H1 (cell line): ENCODE measurements at regions not wholly inside any gene's neighbourhood (a gene's known extent, or its start where the extent isn't known, plus 50 kb on each side); places are given as distances from the start of the nearest gene placed in this dataset.

Source experiments
- CTCF ChIA-PET: fragments of 300-600 bp; sonication (Branson Sonifier 250); formaldehyde crosslinking; loops from one replicate; lab custom pipeline; 2021; ENCODE audit not compliant: partially characterized antibody; lab: Charles Lee
- POLR2A ChIA-PET: fragments of 300-600 bp; sonication (Branson Sonifier 250); formaldehyde crosslinking; loops from one replicate; lab custom pipeline; 2021; ENCODE audit warnings: inconsistent platforms; ENCODE audit not compliant: partially characterized antibody; lab: Charles Lee
- DNase-seq, 2 experiments: peaks; one replicate each; pipeline versions ENCODE4 v3.0.0 to v3.0.0-alpha.2; 2010 to 2022; ENCODE audit warnings: low spot score in 2 of 2, low read depth in 1 of 2, mixed read lengths in 1 of 2
- FAIRE-seq: peaks from 2 replicates; lab custom pipeline; 2011; peaks lifted over from hg19 to GRCh38; lab: Jason Lieb, UNC
- H2AFZ ChIP-seq: 2 replicates; pipeline ENCODE4 v1.8.1; 2012; ENCODE audit warnings: low read length, inconsistent platforms
- H2AK5ac ChIP-seq: 2 replicates; pipeline ENCODE4 v1.6.1; 2013; ENCODE audit warnings: low read depth, low read length
- H2BK120ac ChIP-seq: replicated peaks from 2 replicates; pipeline ENCODE3; 2013; ENCODE audit warnings: low read depth, low read length, inconsistent platforms
- H2BK12ac ChIP-seq: 2 replicates; pipeline ENCODE4 v1.6.1; 2013; ENCODE audit warnings: low read depth, low read length
- H2BK15ac ChIP-seq: 2 replicates; pipeline ENCODE4 v1.6.1; 2013; ENCODE audit warnings: low read length
- H2BK20ac ChIP-seq: 2 replicates; pipeline ENCODE4 v1.6.1; 2013; ENCODE audit warnings: low read length
- H2BK5ac ChIP-seq: 2 replicates; pipeline ENCODE4 v1.6.1; 2013; ENCODE audit warnings: low read depth, low read length
- H3K14ac ChIP-seq: 2 replicates; pipeline ENCODE4 v1.6.1; 2013; ENCODE audit warnings: inconsistent platforms; ENCODE audit not compliant: insufficient read length
- H3K18ac ChIP-seq: 2 replicates; pipeline ENCODE4 v1.6.1; 2013; ENCODE audit warnings: low read length; ENCODE audit errors: extremely low read depth
- H3K23ac ChIP-seq: 2 replicates; pipeline ENCODE4 v1.6.1; 2013; ENCODE audit warnings: inconsistent platforms; ENCODE audit not compliant: insufficient read length
- H3K23me2 ChIP-seq: 2 replicates; pipeline ENCODE4 v1.6.1; 2013; ENCODE audit warnings: low read depth, low read length
- H3K27ac ChIP-seq: 2 replicates; pipeline ENCODE4 v1.6.1; 2011; ENCODE audit warnings: low read depth, low read length, inconsistent platforms
- H3K27me3 ChIP-seq, 4 experiments: replicated peaks in 1 of 4; 1 replicate in 1 of 4; 2 replicates in 3 of 4; pipeline versions ENCODE4 v1.6.1 to v1.8.1; 2011 to 2013; ENCODE audit warnings: low read length in 3 of 4, mild to moderate bottlenecking in 3 of 4, inconsistent platforms in 2 of 4, mixed read lengths in 2 of 4, moderate library complexity in 1 of 4; ENCODE audit not compliant: control insufficient read depth in 3 of 4, insufficient read depth in 3 of 4; ENCODE audit errors: extremely low read depth in 1 of 4
- H3K36me3 ChIP-seq, 4 experiments: 2 replicates each; pipeline versions ENCODE4 v1.6.1 to v1.8.1; 2011 to 2013; ENCODE audit warnings: mild to moderate bottlenecking in 4 of 4, low read length in 3 of 4, moderate library complexity in 2 of 4, control low read depth in 1 of 4, inconsistent platforms in 1 of 4; ENCODE audit not compliant: insufficient read depth in 4 of 4, control insufficient read depth in 2 of 4
- H3K4ac ChIP-seq: replicated peaks from 2 replicates; pipeline ENCODE3; 2013; ENCODE audit warnings: low read length, low read depth, mixed read lengths, inconsistent platforms; ENCODE audit not compliant: insufficient read length
- H3K4me1 ChIP-seq, 4 experiments: replicated peaks in 1 of 4; 1 replicate in 1 of 4; 2 replicates in 3 of 4; pipeline versions ENCODE4 v1.6.1 to v1.8.1; 2011 to 2013; ENCODE audit warnings: low read length in 3 of 4, inconsistent platforms in 2 of 4, mixed read lengths in 1 of 4; ENCODE audit not compliant: insufficient read depth in 4 of 4, control insufficient read depth in 3 of 4
- H3K4me2 ChIP-seq, 2 experiments: 2 replicates each; pipeline versions ENCODE4 v1.6.1 to v1.8.1; 2011 to 2013; ENCODE audit warnings: low read depth in 2 of 2, low read length in 2 of 2, control low read depth in 1 of 2, inconsistent platforms in 1 of 2, mild to moderate bottlenecking in 1 of 2; ENCODE audit not compliant: insufficient read depth in 1 of 2
- H3K4me3 ChIP-seq, 4 experiments: fragments of 200-600, 300-600 bp in 1 of 4; sonication (generic), shearing (Covaris generic), sonication (Bioruptor Twin) in 1 of 4; 2 replicates each; pipeline versions ENCODE4 v1.5.1 to v1.8.1; 2011 to 2016; ENCODE audit warnings: low read length in 4 of 4, low read depth in 3 of 4, control low read depth in 2 of 4, inconsistent platforms in 2 of 4, mild to moderate bottlenecking in 2 of 4, mixed read lengths in 1 of 4, moderate library complexity in 1 of 4; ENCODE audit not compliant: insufficient read depth in 2 of 4; ENCODE audit errors: extremely low read depth in 1 of 4
- H3K56ac ChIP-seq: replicated peaks from 2 replicates; pipeline ENCODE3; 2013; ENCODE audit warnings: low read depth, mild to moderate bottlenecking, mixed read lengths, low read length, inconsistent platforms; ENCODE audit not compliant: insufficient read length
- H3K79me1 ChIP-seq: 2 replicates; pipeline ENCODE4 v1.6.1; 2013; ENCODE audit warnings: low read depth, low read length, control low read depth
- H3K79me2 ChIP-seq, 2 experiments: 2 replicates each; pipeline versions ENCODE4 v1.6.1 to v1.8.1; 2012 to 2013; ENCODE audit warnings: low read length in 2 of 2, mild to moderate bottlenecking in 2 of 2, inconsistent platforms in 1 of 2; ENCODE audit not compliant: insufficient read depth in 2 of 2, control insufficient read depth in 1 of 2
- H3K9ac ChIP-seq, 4 experiments: replicated peaks in 1 of 4; 1 replicate in 1 of 4; 2 replicates in 3 of 4; pipeline versions ENCODE4 v1.6.1 to v1.8.1; 2011 to 2013; ENCODE audit warnings: low read depth in 3 of 4, low read length in 3 of 4, control low read depth in 2 of 4, mild to moderate bottlenecking in 2 of 4, moderate library complexity in 2 of 4, inconsistent platforms in 1 of 4; ENCODE audit errors: extremely low read depth in 1 of 4
- H3K9me3 ChIP-seq, 2 experiments: 2 replicates each; pipeline versions ENCODE4 v1.6.1 to v1.8.1; 2012 to 2013; ENCODE audit warnings: mild to moderate bottlenecking in 2 of 2, moderate library complexity in 2 of 2, control low read depth in 1 of 2, inconsistent platforms in 1 of 2, low read depth in 1 of 2, low read length in 1 of 2, mixed read lengths in 1 of 2; ENCODE audit not compliant: insufficient read depth in 2 of 2
- H4K20me1 ChIP-seq, 2 experiments: replicated peaks in 1 of 2; 2 replicates each; pipeline versions ENCODE3 to v1.8.1; 2011 to 2013; ENCODE audit warnings: inconsistent platforms in 2 of 2, low read length in 2 of 2, mild to moderate bottlenecking in 1 of 2; ENCODE audit not compliant: insufficient read depth in 2 of 2, control insufficient read depth in 1 of 2
- H4K5ac ChIP-seq: 2 replicates; pipeline ENCODE4 v1.6.1; 2013; ENCODE audit warnings: low read length, low read depth, mixed read lengths, inconsistent platforms; ENCODE audit not compliant: insufficient read length
- H4K8ac ChIP-seq: 2 replicates; pipeline ENCODE4 v1.8.0; 2013; ENCODE audit warnings: mild to moderate bottlenecking, moderate library complexity, low read length, inconsistent platforms; ENCODE audit not compliant: insufficient read depth; ENCODE audit errors: extremely low read depth
- H4K91ac ChIP-seq: replicated peaks from 2 replicates; pipeline ENCODE3; 2013; ENCODE audit warnings: low read length, mixed read lengths, inconsistent platforms; ENCODE audit not compliant: insufficient read length
- CBX5 ChIP-seq: fragments of 300-800, 300-1000 bp; sonication (generic); IDR thresholded peaks from 2 replicates; pipeline ENCODE4 v1.7.1; 2016; ENCODE audit warnings: antibody characterized with exemption, low read length, low read depth
- CBX8 ChIP-seq: fragments of 300-800, 300-1000 bp; sonication (generic); IDR thresholded peaks from 2 replicates; pipeline ENCODE4 v1.7.1; 2016; ENCODE audit warnings: low read depth, low read length, borderline replicate concordance
- CEBPB ChIP-seq: IDR thresholded peaks from 2 replicates; pipeline ENCODE4 v1.6.1; 2012; ENCODE audit warnings: low read depth, low read length
- EGR1 ChIP-seq: IDR thresholded peaks from 2 replicates; pipeline ENCODE4 v1.6.1; 2011; ENCODE audit warnings: low read depth, low read length, borderline replicate concordance
- POLR2A ChIP-seq, 2 experiments: IDR thresholded peaks; 1 replicate in 1 of 2; 2 replicates in 1 of 2; pipeline ENCODE4 v1.6.1; 2011; ENCODE audit warnings: low read depth in 2 of 2, low read length in 2 of 2, mild to moderate bottlenecking in 2 of 2; ENCODE audit errors: control extremely low read depth in 1 of 2
- RBBP5 ChIP-seq: IDR thresholded peaks from 2 replicates; pipeline ENCODE4 v1.7.1; 2012; ENCODE audit warnings: low read depth, mild to moderate bottlenecking, inconsistent platforms, low read length, moderate library complexity, borderline replicate concordance
- RNF2 ChIP-seq: fragments of 200-900, 300-1000 bp; sonication (generic); IDR thresholded peaks from 2 replicates; pipeline ENCODE4 v1.7.1; 2016; ENCODE audit warnings: borderline replicate concordance, low read depth, mild to moderate bottlenecking, antibody characterized with exemption, low read length; ENCODE audit not compliant: poor library complexity, severe bottlenecking; ENCODE audit errors: missing control alignments
- SRF ChIP-seq: IDR thresholded peaks from 2 replicates; pipeline ENCODE4 v1.6.1; 2011; ENCODE audit warnings: mild to moderate bottlenecking, low read depth, low read length, moderate library complexity
- WGBS, 2 experiments: shearing (Covaris generic) in 1 of 2; methylation state at CpG; one replicate each; pipeline versions ENCODE4 v1.1.6 to v1.1.7; 2013 to 2015; ENCODE audit warnings: low lambda C conversion rate in 2 of 2, mixed read lengths in 2 of 2, inconsistent platforms in 1 of 2, low coverage in 1 of 2, missing lambda C conversion rate in 1 of 2; ENCODE audit not compliant: insufficient replicate concordance in 2 of 2, insufficient coverage in 1 of 2, insufficient read length in 1 of 2; ENCODE audit errors: extremely low coverage in 1 of 2, missing lambda C conversion rate in 1 of 2; 5-methylcytosine and 5-hydroxymethylcytosine counted together

DNA sequence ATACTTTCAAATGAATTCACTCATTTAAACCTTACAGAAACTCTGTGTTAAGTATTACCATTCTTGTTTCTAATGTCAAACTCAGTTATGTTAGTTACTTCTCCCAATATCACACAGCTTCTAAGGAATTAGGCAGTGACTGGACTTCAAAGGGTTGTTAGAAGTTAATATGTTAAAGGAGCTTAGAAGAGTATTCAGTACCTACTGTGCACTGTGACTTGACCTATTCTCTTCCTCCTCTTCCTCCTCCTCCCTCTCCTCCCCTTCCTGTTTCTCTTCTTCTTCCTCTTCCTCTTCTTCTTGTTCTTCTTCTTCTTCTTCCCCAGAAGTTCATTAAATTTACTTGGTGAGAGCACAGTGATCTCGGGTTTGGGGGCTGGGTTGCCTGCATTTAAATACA, 325.6 kb upstream of the SLC35B3 start (continued):
- TF ChIP-seq CEBPB (no peak), POLR2A (IDR thresholded peaks at IDR 0.05; ENCODE audit: control extremely low read depth in 1 of 2, low read depth in 2 of 2, low read length in 2 of 2) (no peak)
- TF ChIP-seq, all 59 proteins: peak for 0

DNA sequence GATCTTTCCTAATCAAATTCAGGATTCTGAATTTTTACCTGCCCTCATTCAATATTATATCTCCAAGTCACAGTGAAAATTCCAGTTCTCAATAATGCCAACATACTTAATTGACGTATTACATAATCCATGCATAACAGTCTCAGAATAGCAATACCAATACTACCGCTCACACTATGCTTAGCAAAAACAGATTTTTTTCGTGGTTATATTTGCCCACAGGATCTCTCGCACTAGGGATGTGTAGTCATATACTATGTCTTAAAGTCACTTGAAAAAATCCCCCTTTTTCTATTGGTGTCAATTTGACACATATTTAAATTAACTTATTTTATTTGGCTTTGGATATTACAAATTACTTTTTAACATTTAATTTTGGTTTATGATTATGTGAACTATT, 323.1 kb upstream of the SLC35B3 start:
- no peak for TF ChIP-seq CBX5
- no peak for TF ChIP-seq SRF
- no peak for TF ChIP-seq CBX8
- TF ChIP-seq EGR1, result no peak
- no peak for TF ChIP-seq RNF2
- TF ChIP-seq RBBP5, result no peak
- no peak overlapping the region for H3K27ac ChIP-seq
- H3K18ac ChIP-seq, result no peak overlapping the region
- no peak overlapping the region for H3K56ac ChIP-seq
- H4K8ac ChIP-seq, result no peak overlapping the region
- H3K9me3 ChIP-seq, result no peaks in the 10 kb centered on the region
- H3K79me1 ChIP-seq, result no peaks in the 10 kb centered on the region
- FAIRE-seq (no peak), DNase-seq (no peak)
- 71% methylated on average over 4 of the region's 4 CpGs; no CpG with 5 or more reads in 1 of the 2 experiments for whole genome bisulfite sequencing, 2 experiments
- no peak overlapping the region for H3K4me2 ChIP-seq
- H2BK120ac ChIP-seq, result no peak overlapping the region
- H3K9ac ChIP-seq, result no peak overlapping the region
- no peak overlapping the region for H3K4me3 ChIP-seq
- no peak overlapping the region for H2BK20ac ChIP-seq
- H2BK12ac ChIP-seq, result no peak overlapping the region
- H3K23ac ChIP-seq, result no peak overlapping the region
- no peaks in the 10 kb centered on the region for H3K79me2 ChIP-seq
- H4K20me1 ChIP-seq, result no peaks in the 10 kb centered on the region
- no peak overlapping the region for H3K14ac ChIP-seq
- H3K23me2 ChIP-seq, result no peaks in the 10 kb centered on the region
- ChIA-PET POLR2A (no interaction called here), CTCF (no interaction called here)
- no peaks in the 10 kb centered on the region for H3K4me1 ChIP-seq
- no peak overlapping the region for H2AFZ ChIP-seq
- no peak overlapping the region for H2BK5ac ChIP-seq
- no peaks in the 10 kb centered on the region for H3K27me3 ChIP-seq
- H2BK15ac ChIP-seq, result no peak overlapping the region
- no peak overlapping the region for H4K91ac ChIP-seq
- H4K5ac ChIP-seq, result no peak overlapping the region
- no peaks in the 10 kb centered on the region for H3K36me3 ChIP-seq
- H2AK5ac ChIP-seq, result no peak overlapping the region
- H3K4ac ChIP-seq, result no peak overlapping the region
